ENCODE measurements at regions not wholly inside any gene's neighbourhood (a gene's known extent, or its start where the extent isn't known, plus 50 kb on each side); places are given as distances from the start of the nearest gene placed in this dataset.

DNA sequence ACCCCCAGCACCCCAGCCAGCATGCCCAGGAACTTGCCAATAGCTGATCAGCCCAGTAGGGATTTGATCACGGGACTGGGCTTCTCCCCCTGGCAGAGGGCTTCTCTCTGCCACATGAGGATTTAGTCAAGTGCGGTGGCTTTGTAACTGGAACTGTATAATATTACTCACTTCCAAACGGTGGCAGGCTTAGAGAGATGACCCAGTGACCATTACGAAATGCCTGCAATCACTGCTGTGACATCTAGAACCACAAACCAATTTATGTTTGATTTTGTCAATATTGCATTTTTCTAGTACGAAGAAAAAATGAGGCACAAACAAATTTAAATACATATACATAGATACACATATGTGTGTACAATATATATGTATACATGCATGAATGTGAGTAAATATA is 192.1 kb downstream of the ERCC6L2 start:
- no peak for DNase-seq
- no peak overlapping the region for H3K4me3 ChIP-seq (ENCODE audit: control insufficient read depth in 1 of 7, extremely low read depth in 1 of 7, insufficient read depth in 4 of 7, low read depth in 2 of 7, low read length in 6 of 7)
- ChIA-PET POLR2A (no interaction called here), CTCF (no interaction called here)
- H3K36me3 ChIP-seq (ENCODE audit: control insufficient read depth in 4 of 4, insufficient read depth in 4 of 4, low read length in 3 of 4) = no peaks in the 10 kb centered on the region
- 100% methylated on average over 2 of the region's 5 CpGs for WGBS (ENCODE audit: insufficient coverage)
- no peaks in the 10 kb centered on the region for H3K9me3 ChIP-seq (ENCODE audit: control extremely low read depth in 1 of 5, control insufficient read depth in 4 of 5, insufficient read depth in 2 of 5, low read depth in 1 of 5, low read length in 4 of 5)
- H3K27me3 ChIP-seq (replicated peaks in 2 of 5; ENCODE audit: control insufficient read depth in 4 of 5, insufficient read depth in 5 of 5, low read length in 4 of 5) = peaks cover 0 to 3% (median 0%) of the 10 kb centered on the region in 5 experiments
- no peaks in the 10 kb centered on the region for H3K4me1 ChIP-seq (ENCODE audit: control extremely low read depth in 1 of 4, control insufficient read depth in 4 of 4, insufficient read depth in 4 of 4, low read length in 3 of 4)
- H3K27ac ChIP-seq (ENCODE audit: insufficient read depth in 1 of 2, low read depth in 1 of 2, low read length in 2 of 2, poor library complexity in 1 of 2, severe bottlenecking in 2 of 2) = no peak overlapping the region

DNA sequence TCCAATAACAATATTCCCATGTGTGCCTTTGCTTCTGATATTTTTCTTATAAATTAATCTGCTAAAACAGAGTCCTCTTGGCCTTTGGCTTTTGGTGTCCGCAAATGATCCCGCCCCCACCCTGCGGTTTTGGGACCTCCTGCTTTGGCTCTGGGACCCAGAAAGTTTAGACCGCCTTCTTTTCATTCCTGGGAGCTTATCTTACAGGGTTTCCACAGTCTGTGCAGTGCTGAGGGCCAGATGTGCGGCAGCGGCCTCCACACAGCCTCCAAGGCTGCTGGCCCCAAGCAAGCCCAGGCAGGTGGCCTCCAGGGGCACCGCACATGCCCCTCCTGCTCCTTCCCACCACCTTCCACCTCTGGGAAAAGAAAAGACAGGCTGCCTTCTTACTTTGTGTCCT is 191.5 kb downstream of the ERCC6L2 start:
- POLR2A ChIA-PET = no interaction called here
- no peak for DNase-seq
- WGBS (ENCODE audit: insufficient coverage) = 100% methylated on average over 6 of the region's 7 CpGs

GRCh38 chr9:96065482-96066251 is 190.2 kb downstream of the ERCC6L2 start:
- 82% methylated on average over 5 of the region's 8 CpGs for WGBS (ENCODE audit: insufficient coverage)

More for the DNA sequence above, 191.5 kb downstream of the ERCC6L2 start:
- Histone ChIP-seq H3K9me3 (ENCODE audit: control extremely low read depth in 1 of 5, control insufficient read depth in 4 of 5, insufficient read depth in 2 of 5, low read depth in 1 of 5, low read length in 4 of 5) (no peaks in the 10 kb centered on the region), H3K4me3 (ENCODE audit: control insufficient read depth in 1 of 7, extremely low read depth in 1 of 7, insufficient read depth in 4 of 7, low read depth in 2 of 7, low read length in 6 of 7) (no peak overlapping the region), H3K27ac (ENCODE audit: insufficient read depth in 1 of 2, low read depth in 1 of 2, low read length in 2 of 2, poor library complexity in 1 of 2, severe bottlenecking in 2 of 2) (no peak overlapping the region), H3K36me3 (ENCODE audit: control insufficient read depth in 4 of 4, insufficient read depth in 4 of 4, low read length in 3 of 4) (no peaks in the 10 kb centered on the region), H3K4me1 (ENCODE audit: control extremely low read depth in 1 of 4, control insufficient read depth in 4 of 4, insufficient read depth in 4 of 4, low read length in 3 of 4) (peaks cover 0 to 4% (median 1%) of the 10 kb centered on the region in 4 experiments), H3K27me3 (replicated peaks in 2 of 5; ENCODE audit: control insufficient read depth in 4 of 5, insufficient read depth in 5 of 5, low read length in 4 of 5) (no peaks in the 10 kb centered on the region)
- CTCF ChIA-PET = no interaction called here

GRCh38 chr9:96064826-96065481 is 189.5 kb downstream of the ERCC6L2 start:
- WGBS (ENCODE audit: insufficient coverage) = 100% methylated on average over 3 of the region's 7 CpGs
- H3K4me3 ChIP-seq (ENCODE audit: control insufficient read depth in 1 of 7, extremely low read depth in 1 of 7, insufficient read depth in 4 of 7, low read depth in 2 of 7, low read length in 6 of 7) = no peak overlapping the region
- no peak for DNase-seq
- ChIA-PET POLR2A (no interaction called here), CTCF (no interaction called here)
- H3K27me3 ChIP-seq (replicated peaks in 2 of 5; ENCODE audit: control insufficient read depth in 4 of 5, insufficient read depth in 5 of 5, low read length in 4 of 5) = no peaks in the 10 kb centered on the region
- H3K4me1 ChIP-seq (ENCODE audit: control extremely low read depth in 1 of 4, control insufficient read depth in 4 of 4, insufficient read depth in 4 of 4, low read length in 3 of 4) = peaks cover 0 to 18% (median 8%) of the 10 kb centered on the region in 4 experiments
- no peak overlapping the region for H3K27ac ChIP-seq (ENCODE audit: insufficient read depth in 1 of 2, low read depth in 1 of 2, low read length in 2 of 2, poor library complexity in 1 of 2, severe bottlenecking in 2 of 2)
- H3K36me3 ChIP-seq (ENCODE audit: control insufficient read depth in 4 of 4, insufficient read depth in 4 of 4, low read length in 3 of 4) = no peaks in the 10 kb centered on the region
- no peaks in the 10 kb centered on the region for H3K9me3 ChIP-seq (ENCODE audit: control extremely low read depth in 1 of 5, control insufficient read depth in 4 of 5, insufficient read depth in 2 of 5, low read depth in 1 of 5, low read length in 4 of 5)

More at GRCh38 chr9:96065482-96066251, 190.2 kb downstream of the ERCC6L2 start:
- no peaks in the 10 kb centered on the region for H3K36me3 ChIP-seq (ENCODE audit: control insufficient read depth in 4 of 4, insufficient read depth in 4 of 4, low read length in 3 of 4)
- H3K9me3 ChIP-seq (ENCODE audit: control extremely low read depth in 1 of 5, control insufficient read depth in 4 of 5, insufficient read depth in 2 of 5, low read depth in 1 of 5, low read length in 4 of 5) = no peaks in the 10 kb centered on the region
- peaks cover 0 to 17% (median 8%) of the 10 kb centered on the region in 4 experiments for H3K4me1 ChIP-seq (ENCODE audit: control extremely low read depth in 1 of 4, control insufficient read depth in 4 of 4, insufficient read depth in 4 of 4, low read length in 3 of 4)
- H3K27ac ChIP-seq (ENCODE audit: insufficient read depth in 1 of 2, low read depth in 1 of 2, low read length in 2 of 2, poor library complexity in 1 of 2, severe bottlenecking in 2 of 2) = no peak overlapping the region
- ChIA-PET CTCF (no interaction called here), POLR2A (no interaction called here)
- H3K4me3 ChIP-seq (ENCODE audit: control insufficient read depth in 1 of 7, extremely low read depth in 1 of 7, insufficient read depth in 4 of 7, low read depth in 2 of 7, low read length in 6 of 7) = no peak overlapping the region
- no peaks in the 10 kb centered on the region for H3K27me3 ChIP-seq (replicated peaks in 2 of 5; ENCODE audit: control insufficient read depth in 4 of 5, insufficient read depth in 5 of 5, low read length in 4 of 5)
- DNase-seq = no peak

- no peak for DNase-seq
- Histone ChIP-seq H3K9me3 (ENCODE audit: control extremely low read depth in 1 of 5, control insufficient read depth in 4 of 5, insufficient read depth in 2 of 5, low read depth in 1 of 5, low read length in 4 of 5) (no peaks in the 10 kb centered on the region), H3K27ac (ENCODE audit: insufficient read depth in 1 of 2, low read depth in 1 of 2, low read length in 2 of 2, poor library complexity in 1 of 2, severe bottlenecking in 2 of 2) (no peak overlapping the region), H3K4me1 (ENCODE audit: control extremely low read depth in 1 of 4, control insufficient read depth in 4 of 4, insufficient read depth in 4 of 4, low read length in 3 of 4) (peaks cover 0 to 18% (median 8%) of the 10 kb centered on the region in 4 experiments), H3K27me3 (replicated peaks in 2 of 5; ENCODE audit: control insufficient read depth in 4 of 5, insufficient read depth in 5 of 5, low read length in 4 of 5) (peaks cover 0 to 2% (median 0%) of the 10 kb centered on the region in 5 experiments), H3K36me3 (ENCODE audit: control insufficient read depth in 4 of 4, insufficient read depth in 4 of 4, low read length in 3 of 4) (no peaks in the 10 kb centered on the region), H3K4me3 (ENCODE audit: control insufficient read depth in 1 of 7, extremely low read depth in 1 of 7, insufficient read depth in 4 of 7, low read depth in 2 of 7, low read length in 6 of 7) (no peak overlapping the region)
- no CpG with 5 or more reads among the region's 3 CpGs for WGBS (ENCODE audit: insufficient coverage)
- POLR2A ChIA-PET = no interaction called here
- CTCF ChIA-PET = no interaction called here
These were observed 187.4 kb downstream of the ERCC6L2 start for GRCh38 chr9:96062854-96063253.

GRCh38 chr9:96062031-96062430 is 186.5 kb downstream of the ERCC6L2 start:
- Histone ChIP-seq H3K27me3 (replicated peaks in 2 of 5; ENCODE audit: control insufficient read depth in 4 of 5, insufficient read depth in 5 of 5, low read length in 4 of 5) (peaks cover 0 to 2% (median 0%) of the 10 kb centered on the region in 5 experiments), H3K4me3 (ENCODE audit: control insufficient read depth in 1 of 7, extremely low read depth in 1 of 7, insufficient read depth in 4 of 7, low read depth in 2 of 7, low read length in 6 of 7) (no peak overlapping the region), H3K27ac (ENCODE audit: insufficient read depth in 1 of 2, low read depth in 1 of 2, low read length in 2 of 2, poor library complexity in 1 of 2, severe bottlenecking in 2 of 2) (no peak overlapping the region), H3K36me3 (ENCODE audit: control insufficient read depth in 4 of 4, insufficient read depth in 4 of 4, low read length in 3 of 4) (no peaks in the 10 kb centered on the region), H3K4me1 (ENCODE audit: control extremely low read depth in 1 of 4, control insufficient read depth in 4 of 4, insufficient read depth in 4 of 4, low read length in 3 of 4) (peaks cover 0 to 18% (median 8%) of the 10 kb centered on the region in 4 experiments), H3K9me3 (ENCODE audit: control extremely low read depth in 1 of 5, control insufficient read depth in 4 of 5, insufficient read depth in 2 of 5, low read depth in 1 of 5, low read length in 4 of 5) (no peaks in the 10 kb centered on the region)
- POLR2A ChIA-PET = no interaction called here
- DNase-seq = peak in 2 of 3 donors; percentile 18 to 58
- CTCF ChIA-PET = interaction anchor here (0.7 to 1.3 kb wide), 10 partner anchors 9 to 335 kb away, joined by 3 to 6 read pairs (median 3); no protein-coding TSS in a partner anchor
- WGBS (ENCODE audit: insufficient coverage) = 94% methylated on average over 2 of the region's 4 CpGs
